Adrenal gland (tissue), 9 donors: ENCODE measurements at regions not wholly inside any gene's neighbourhood (a gene's known extent, or its start where the extent isn't known, plus 50 kb on each side); places are given as distances from the start of the nearest gene placed in this dataset.
A peak's percentile ranks its signal among the peaks of the same experiment; 100 is the strongest.

Experiments used
- DNase-seq, 7 donors: peaks; one replicate each; pipeline ENCODE4 v3.0.0-alpha.2; 2019 to 2020
- H3K27ac ChIP-seq, 5 donors: fragments of 200-600 bp; sonication (generic) in 4 of 5; 1 replicate in 3 of 5; 2 replicates in 2 of 5; pipeline versions ENCODE4 v1.5.1 to v1.8.0; 2016 to 2020; ENCODE audit warnings: mild to moderate bottlenecking in 1 of 5
- H3K27me3 ChIP-seq: fragments of 200-600 bp; 2 replicates; pipeline ENCODE4 v1.8.0; 2021
- H3K36me3 ChIP-seq, 2 donors: fragments of 200-600 bp; replicated peaks in 1 of 2; 1 replicate in 1 of 2; 2 replicates in 1 of 2; pipeline versions ENCODE4 v1.5.1 to v1.8.0; 2018 to 2022
- H3K4me1 ChIP-seq, 2 donors: fragments of 200-600 bp; replicated peaks in 1 of 2; 1 replicate in 1 of 2; 2 replicates in 1 of 2; pipeline versions ENCODE4 v1.5.1 to v1.8.0; 2018 to 2021
- H3K4me3 ChIP-seq, 4 donors: fragments of 200-600 bp; sonication (generic) in 3 of 4; one replicate each; pipeline ENCODE4 v1.5.1; 2016 to 2018
- H3K9me3 ChIP-seq, 3 donors: fragments of 200-600 bp; sonication (generic) in 1 of 3; replicated peaks in 1 of 3; 1 replicate in 2 of 3; 2 replicates in 1 of 3; pipeline versions ENCODE4 v1.5.1 to v1.8.0; 2016 to 2021
- POLR2A ChIP-seq, 2 donors: fragments of 450-650 bp; IDR thresholded peaks; one replicate each; pipeline ENCODE4 v1.6.1; 2017; ENCODE audit warnings: antibody characterized with exemption in 2 of 2, mild to moderate bottlenecking in 2 of 2, moderate library complexity in 1 of 2
- WGBS, 4 donors: extraction: QIAGEN DNeasy Blood & Tissue Kit in 2 of 4; methylation state at CpG; one replicate each; pipeline versions ENCODE4 v1.1.5 to v1.1.7; 2013 to 2017; 5-methylcytosine and 5-hydroxymethylcytosine counted together
- intact Hi-C, 2 donors: fragments of 100-400 bp; cut with DNase I; formaldehyde crosslinking; loops; one replicate each; pipeline versions ENCODE4 v1.14.1 to v1.15.0; 2022 to 2023
- small RNA-seq, 2 donors: library from RNA; depleted of rRNA; stranded (forward); fragments of <200 nt; gene quantifications; one replicate each; pipeline ENCODE3, GENCODE V24; 2016
- TF ChIP-seq, protein P1 (sequence below), 6 experiments: fragments of 450-650 bp in 4 of 6; fragments of 200-600 bp in 2 of 6; sonication (generic) in 1 of 6; IDR thresholded peaks; 1 replicate in 5 of 6; 2 replicates in 1 of 6; pipeline versions ENCODE4 v1.5.1 to v1.8.0; 2016 to 2021; ENCODE audit warnings: antibody characterized with exemption in 6 of 6, mild to moderate bottlenecking in 2 of 6, moderate library complexity in 1 of 6
- donor health status: healthy with polysubstance abuse.
- donor health status: Bipolar disorder and iron deficiency.
- donor health status: DM: yes; HTN: yes; CAD: no.
- donor health status: DM: no; HTN: no; CAD: no.
- donor health status: DM: no; HTN: no; CAD: no.

DNA sequence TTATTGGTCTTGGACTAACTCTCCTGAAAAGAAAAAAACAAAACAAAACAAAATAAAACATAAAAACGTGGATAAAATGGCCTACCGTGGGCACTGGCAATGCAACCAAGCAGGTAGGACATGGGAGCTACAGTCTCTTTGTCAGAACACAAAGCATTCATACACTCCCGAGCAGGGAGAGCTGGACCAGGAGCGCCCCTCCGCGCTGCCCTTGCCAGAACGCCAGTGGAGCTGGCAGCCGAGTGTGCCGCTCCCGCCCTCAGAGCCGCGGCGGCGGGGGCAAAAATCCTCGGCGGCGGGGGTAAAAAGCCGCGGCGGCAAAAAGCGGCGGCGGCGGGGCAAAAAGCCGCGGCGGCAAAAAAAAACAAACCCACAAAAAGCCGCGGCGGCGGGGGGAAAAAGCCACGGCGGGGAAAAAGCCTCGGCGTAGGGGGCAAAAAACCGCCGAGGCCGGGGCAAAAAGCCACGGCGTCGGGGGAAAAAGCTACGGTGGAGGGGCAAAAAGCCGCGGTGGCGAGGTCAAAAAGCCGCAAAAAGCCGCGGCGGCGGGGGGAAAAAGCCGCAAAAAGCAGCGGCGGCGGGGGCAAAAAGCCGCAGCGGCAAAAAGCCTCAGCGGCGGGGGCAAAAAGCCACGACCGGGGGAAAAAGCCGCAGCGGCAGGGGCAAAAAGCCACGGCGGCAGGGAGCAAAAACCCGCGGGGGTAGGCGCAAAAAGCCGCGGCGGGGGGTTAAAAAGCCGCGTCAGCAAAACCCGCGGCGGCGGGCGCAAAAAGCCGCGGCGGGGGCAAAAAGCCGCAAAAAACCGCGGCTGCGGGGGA is 418.1 kb downstream of the ZNF716 start:
- Histone ChIP-seq H3K4me3 (peak overlapping the region in 2 of 4 donors; percentile 19), H3K9me3 (no peaks in the 10 kb centered on the region), H3K27ac (no peak overlapping the region), H3K27me3 (peaks cover 6% of the 10 kb centered on the region), H3K4me1 (no peaks in the 10 kb centered on the region), H3K36me3 (no peaks in the 10 kb centered on the region)
- intact Hi-C loops: no loop called here
- no peak for TF ChIP-seq POLR2A (IDR thresholded peaks at IDR 0.05)
- TF ChIP-seq, protein P1, sequence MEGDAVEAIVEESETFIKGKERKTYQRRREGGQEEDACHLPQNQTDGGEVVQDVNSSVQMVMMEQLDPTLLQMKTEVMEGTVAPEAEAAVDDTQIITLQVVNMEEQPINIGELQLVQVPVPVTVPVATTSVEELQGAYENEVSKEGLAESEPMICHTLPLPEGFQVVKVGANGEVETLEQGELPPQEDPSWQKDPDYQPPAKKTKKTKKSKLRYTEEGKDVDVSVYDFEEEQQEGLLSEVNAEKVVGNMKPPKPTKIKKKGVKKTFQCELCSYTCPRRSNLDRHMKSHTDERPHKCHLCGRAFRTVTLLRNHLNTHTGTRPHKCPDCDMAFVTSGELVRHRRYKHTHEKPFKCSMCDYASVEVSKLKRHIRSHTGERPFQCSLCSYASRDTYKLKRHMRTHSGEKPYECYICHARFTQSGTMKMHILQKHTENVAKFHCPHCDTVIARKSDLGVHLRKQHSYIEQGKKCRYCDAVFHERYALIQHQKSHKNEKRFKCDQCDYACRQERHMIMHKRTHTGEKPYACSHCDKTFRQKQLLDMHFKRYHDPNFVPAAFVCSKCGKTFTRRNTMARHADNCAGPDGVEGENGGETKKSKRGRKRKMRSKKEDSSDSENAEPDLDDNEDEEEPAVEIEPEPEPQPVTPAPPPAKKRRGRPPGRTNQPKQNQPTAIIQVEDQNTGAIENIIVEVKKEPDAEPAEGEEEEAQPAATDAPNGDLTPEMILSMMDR (IDR thresholded peaks at IDR 0.05): no peak
- DNase-seq: peak in 3 of 7 donors; percentile 7 to 23 (median 17)
- 8 to 28% (median 12%) methylated on average over 53 to 84 of the region's 84 CpGs for whole genome bisulfite sequencing, 4 donors

DNA sequence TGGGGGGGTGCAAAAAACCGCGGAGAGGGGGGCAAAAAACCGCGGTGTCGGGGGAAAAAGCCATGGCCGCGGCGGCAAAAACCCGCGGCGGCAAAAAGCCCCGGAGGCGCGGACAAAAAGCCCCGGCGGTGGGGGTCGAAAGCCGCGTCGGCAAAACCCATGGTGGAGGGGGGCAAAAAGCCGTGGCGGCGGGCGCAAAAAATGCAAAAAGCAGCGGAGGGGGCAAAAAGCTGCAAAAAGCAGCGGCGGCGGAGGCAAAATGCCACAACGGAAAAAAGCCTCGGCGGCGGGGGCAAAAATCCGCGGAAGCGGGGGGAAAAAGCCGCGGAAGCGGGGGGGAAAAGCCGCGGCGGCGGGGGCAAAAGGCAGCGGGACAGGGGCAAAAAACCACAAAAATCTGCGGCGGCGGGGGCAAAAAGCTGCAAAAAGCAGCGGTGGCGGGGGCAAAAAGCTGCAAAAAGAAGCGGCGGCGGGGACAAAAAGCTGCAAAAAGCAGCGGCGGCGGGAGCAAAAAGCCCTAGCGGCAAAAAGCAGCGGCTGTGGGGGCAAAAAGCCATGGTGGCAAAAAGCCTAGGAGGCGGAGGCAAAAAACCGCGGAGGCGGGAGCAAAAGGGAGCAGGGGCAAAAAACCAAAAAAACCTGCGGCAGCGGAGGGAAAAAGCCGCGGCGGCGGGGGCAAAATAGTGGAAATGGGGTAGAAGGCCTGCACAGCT is 418.9 kb downstream of the ZNF716 start:
- peaks cover 6% of the 10 kb centered on the region for H3K27me3 ChIP-seq
- TF ChIP-seq, protein P1 (IDR thresholded peaks at IDR 0.05): no peak
- TF ChIP-seq POLR2A (IDR thresholded peaks at IDR 0.05): no peak
- no peaks in the 10 kb centered on the region for H3K4me1 ChIP-seq
- no peak overlapping the region for H3K27ac ChIP-seq
- H3K36me3 ChIP-seq: no peaks in the 10 kb centered on the region
- peak overlapping the region in 2 of 4 donors; percentile 19 for H3K4me3 ChIP-seq
- peak in 1 of 7 donors; percentile 14 for DNase-seq
- intact Hi-C loops: no loop called here
- WGBS, 4 donors: 8 to 26% (median 14%) methylated on average over 66 of the region's 66 CpGs
- H3K9me3 ChIP-seq: no peaks in the 10 kb centered on the region

Small RNA genes in the stretch of these regions (small RNA-seq; reads per million reads assigned to genes)
- gene AC023141.11 (0 reads per million in 2 donors), gene AC023141.12 (0 reads per million in 2 donors), gene AC023141.8 (0 reads per million in 2 donors)
